K562 (cell line): ENCODE measurements at regions not wholly inside any gene's neighbourhood (a gene's known extent, or its start where the extent isn't known, plus 50 kb on each side); places are given as distances from the start of the nearest gene placed in this dataset.

Source experiments
- ATAC-seq: fragments of 200-7000 bp; cut with Tn5 transposase; 3 replicates; pipeline ENCODE4 v1.9.1; 2020; ENCODE audit warnings: moderate library complexity
- BruUV-seq: library from RNA; stranded (reverse); fragments of 400-500 nt; replicated peaks from 2 replicates; lab custom pipeline; 2021; lab: Mats Ljungman, UMichigan
- CTCF ChIA-PET: fragments of 300-600 bp; formaldehyde crosslinking; extraction: SDS; loops from one replicate; lab custom pipeline; 2021; ENCODE audit warnings: low intra/inter-chr PET ratio; lab: Yijun Ruan, JAX
- POLR2A ChIA-PET: fragments of 300-600, 350-650 bp; sonication (Branson Sonifier 250); formaldehyde crosslinking; extraction: SDS; loops from one replicate; lab custom pipeline; 2021; ENCODE audit warnings: antibody characterized with exemption, inconsistent platforms; lab: Yijun Ruan, JAX
- DNase-seq, 4 experiments: peaks; one replicate each; pipeline versions ENCODE4 v3.0.0 to v3.0.0-alpha.2; 2011 to 2018; ENCODE audit warnings: low spot score in 3 of 4, mixed read lengths in 3 of 4; ENCODE audit errors: extremely low read depth in 1 of 4
- FAIRE-seq: peaks from 2 replicates; lab custom pipeline; 2011; peaks lifted over from hg19 to GRCh38; lab: Jason Lieb, UNC
- H2AFZ ChIP-seq: 2 replicates; pipeline ENCODE4 v1.6.0; 2011; ENCODE audit warnings: low read depth, low read length, control low read depth, inconsistent platforms
- H3K27ac ChIP-seq: fragments of 200-600 bp; 3 replicates; pipeline ENCODE4 v1.8.0; 2011; ENCODE audit warnings: low read depth, mild to moderate bottlenecking, control low read depth, inconsistent platforms, low read length, moderate library complexity, mixed read lengths; ENCODE audit errors: extremely low read depth
- H3K27me3 ChIP-seq, 2 experiments: fragments of 300-600 bp in 1 of 2; 2 replicates in 1 of 2; 3 replicates in 1 of 2; pipeline versions ENCODE4 v1.6.0 to v1.8.0; 2011; ENCODE audit warnings: inconsistent platforms in 2 of 2, low read length in 2 of 2, mild to moderate bottlenecking in 1 of 2, mixed read lengths in 1 of 2, moderate library complexity in 1 of 2; ENCODE audit not compliant: control insufficient read depth in 2 of 2, insufficient read depth in 2 of 2
- H3K36me3 ChIP-seq: fragments of 300-600 bp; 3 replicates; pipeline ENCODE4 v1.8.0; 2011; ENCODE audit warnings: mild to moderate bottlenecking, low read length, inconsistent platforms; ENCODE audit not compliant: control insufficient read depth, insufficient read depth
- H3K4me1 ChIP-seq, 2 experiments: fragments of 200-600 bp in 1 of 2; replicated peaks in 1 of 2; 2 replicates in 1 of 2; 3 replicates in 1 of 2; pipeline versions ENCODE4 v1.5.1 to v1.8.0; 2011; ENCODE audit warnings: inconsistent platforms in 2 of 2, low read length in 2 of 2, mild to moderate bottlenecking in 1 of 2, mixed read lengths in 1 of 2, moderate library complexity in 1 of 2; ENCODE audit not compliant: control insufficient read depth in 2 of 2, insufficient read depth in 2 of 2
- H3K4me2 ChIP-seq: 2 replicates; pipeline ENCODE4 v1.6.1; 2011; ENCODE audit warnings: low read length, control low read depth, inconsistent platforms, mixed read lengths; ENCODE audit not compliant: insufficient read depth
- H3K4me3 ChIP-seq: fragments of 200-600 bp; sonication (generic), shearing (Covaris generic); 2 replicates; pipeline ENCODE4 v1.5.1; 2016; ENCODE audit warnings: control low read depth, inconsistent platforms
- H3K79me2 ChIP-seq: fragments of 200-600 bp; 3 replicates; pipeline ENCODE4 v1.8.0; 2011; ENCODE audit warnings: low read length, inconsistent platforms; ENCODE audit not compliant: control insufficient read depth, insufficient read depth
- H3K9ac ChIP-seq, 2 experiments: 2 replicates each; pipeline versions ENCODE4 v1.6.0 to v1.6.1; 2011; ENCODE audit warnings: low read depth in 2 of 2, low read length in 2 of 2, control low read depth in 1 of 2, inconsistent platforms in 1 of 2, mild to moderate bottlenecking in 1 of 2, mixed read lengths in 1 of 2; ENCODE audit not compliant: insufficient read depth in 1 of 2
- H3K9me1 ChIP-seq: one replicate; pipeline ENCODE4 v1.6.0; 2011; ENCODE audit warnings: inconsistent platforms, mild to moderate bottlenecking, low read length, moderate library complexity; ENCODE audit not compliant: control insufficient read depth, insufficient read depth
- H3K9me3 ChIP-seq: replicated peaks from 2 replicates; pipeline ENCODE4 v1.5.1; 2011; ENCODE audit warnings: low read depth, low read length, inconsistent platforms; ENCODE audit not compliant: control insufficient read depth, insufficient read depth
- H4K20me1 ChIP-seq: replicated peaks from 2 replicates; pipeline ENCODE4 v1.6.1; 2011; ENCODE audit warnings: low read length, inconsistent platforms, mixed read lengths; ENCODE audit not compliant: control insufficient read depth, insufficient read depth
- CTCF ChIP-seq, 3 experiments: IDR thresholded peaks in 2 of 3; conservative IDR thresholded peaks in 1 of 3; 2 replicates each; pipeline ENCODE4 v1.5.1; 2011 to 2012; ENCODE audit warnings: low read length in 3 of 3, mild to moderate bottlenecking in 3 of 3, control low read depth in 2 of 3, improper control_type of control experiment in 1 of 3, inconsistent platforms in 1 of 3, low read depth in 1 of 3, mixed read lengths in 1 of 3, moderate library complexity in 1 of 3; ENCODE audit not compliant: insufficient read depth in 2 of 3
- HBP1 ChIP-seq: fragments of 450-650 bp; formaldehyde crosslinking; IDR thresholded peaks from 2 replicates; pipeline ENCODE4 v1.4.0; 2022; ENCODE audit warnings: missing genetic modification characterization
- RBM25 ChIP-seq: fragments of 200-400 bp; formaldehyde crosslinking; IDR thresholded peaks from 2 replicates; pipeline ENCODE4 v1.6.1; 2018; ENCODE audit warnings: low read length, low read depth, moderate library complexity; ENCODE audit not compliant: severe bottlenecking
- XRCC4 ChIP-seq: IDR thresholded peaks from one replicate; pipeline ENCODE4 v1.6.1; 2011; ENCODE audit not compliant: insufficient read depth, insufficient read length; ENCODE audit errors: extremely low read depth
- ZBTB43 ChIP-seq: sonication (generic); formaldehyde crosslinking; IDR thresholded peaks from 2 replicates; pipeline ENCODE4 v1.8.0; 2023; ENCODE audit warnings: mild to moderate bottlenecking, missing genetic modification reagents
- ZNF24 ChIP-seq: fragments of 450-650 bp; IDR thresholded peaks from 2 replicates; pipeline ENCODE4 v1.6.1; 2016
- ZNF354B ChIP-seq: fragments of 250-450 bp; sonication (Bioruptor Pico); IDR thresholded peaks from 2 replicates; pipeline ENCODE4 v1.4.0; 2020
- ZNF699 ChIP-seq: fragments of 250-450 bp; sonication (Bioruptor Pico); IDR thresholded peaks from 2 replicates; pipeline ENCODE4 v1.8.0; 2021; ENCODE audit warnings: mild to moderate bottlenecking, moderate library complexity; ENCODE audit not compliant: insufficient replicate concordance
- WGBS: fragments of 100-300 bp; shearing (Covaris generic); methylation state at CpG from one replicate; pipeline ENCODE4 v1.1.6; 2016; ENCODE audit warnings: low coverage, mixed read lengths; ENCODE audit not compliant: insufficient coverage; ENCODE audit errors: missing lambda C conversion rate; 5-methylcytosine and 5-hydroxymethylcytosine counted together
- in situ Hi-C: fragments of 300-500 bp; cut with MboI; formaldehyde crosslinking; loops from 4 replicates; pipeline ENCODE4 v1.15.0; 2018; ENCODE audit warnings: inconsistent platforms, mixed read lengths
- intact Hi-C: fragments of 100-400 bp; cut with micrococcal nuclease; formaldehyde crosslinking; loops from 2 replicates; pipeline ENCODE4 v1.14.2; 2022

- TF ChIP-seq HBP1 = no peak
Observed at GRCh38 chrX:124215786-124216185, 116.7 kb upstream of the TEX13D start (continued).

GRCh38 chrX:124216396-124217115, 115.9 kb upstream of the TEX13D start:
- CTCF ChIA-PET = no interaction called here

More at GRCh38 chrX:124216396-124217115, 115.9 kb upstream of the TEX13D start:
- peaks cover 4 to 6% of the 10 kb centered on the region in 2 experiments; a peak in 3 of 5 replicates for H3K4me1 ChIP-seq
- H3K79me2 ChIP-seq = no peaks in the 10 kb centered on the region
- 21% methylated on average over 8 of the region's 8 CpGs for WGBS
- no peaks in the 10 kb centered on the region for H3K36me3 ChIP-seq
- H3K27me3 ChIP-seq = no peaks in the 10 kb centered on the region; a peak in 1 of 5 replicates
- no peaks in the 10 kb centered on the region for H4K20me1 ChIP-seq
- in situ Hi-C loops = no loop called here
- H3K4me2 ChIP-seq = no peak overlapping the region
- H3K4me3 ChIP-seq = no peak overlapping the region
- no TSS peak for BruUV-seq
- no peak overlapping the region for H3K27ac ChIP-seq
- H3K9ac ChIP-seq = no peak overlapping the region
- no peak for DNase-seq
- ATAC-seq = peak; percentile 57; the same call in 1 of the 3 replicates
- intact Hi-C loops = no loop called here
- no peaks in the 10 kb centered on the region for H3K9me3 ChIP-seq
- H2AFZ ChIP-seq = peak overlapping the region; percentile 69
- POLR2A ChIA-PET = no interaction called here
- no peaks in the 10 kb centered on the region for H3K9me1 ChIP-seq
- no peak for FAIRE-seq
- TF ChIP-seq ZNF699 (CRISPR knock-in tag) (no peak), CTCF (IDR thresholded peaks at IDR 0.05 in 2 of 3, conservative IDR thresholded peaks at IDR 0.05 in 1 of 3; ENCODE audit: insufficient read depth in 2 of 3, low read depth in 1 of 3, low read length in 3 of 3) (no peak), ZBTB43 (CRISPR knock-in tag) (no peak), XRCC4 (no peak), ZNF24 (no peak), RBM25 (peak; percentile 9), ZNF354B (CRISPR knock-in tag) (no peak)
